GM23338 (cell line): ENCODE measurements at regions not wholly inside any gene's neighbourhood (a gene's known extent, or its start where the extent isn't known, plus 50 kb on each side); places are given as distances from the start of the nearest gene placed in this dataset.

ENCODE experiments used
- CREB1 ChIP-seq: fragments of 250-450 bp; sonication (Bioruptor Pico); IDR thresholded peaks from 2 replicates; pipeline ENCODE4 v1.5.0; 2020; ENCODE audit warnings: low read depth, mild to moderate bottlenecking, moderate library complexity
- CTCF ChIP-seq, 2 experiments: fragments of 200-600 bp in 1 of 2; sonication (generic) in 1 of 2; conservative IDR thresholded peaks; 2 replicates each; pipeline versions ENCODE4 v1.5.1 to v1.6.1; 2016 to 2017; ENCODE audit warnings: antibody characterized with exemption in 2 of 2, low read depth in 2 of 2, mild to moderate bottlenecking in 2 of 2, moderate library complexity in 1 of 2
- EZH2 ChIP-seq: fragments of 200-600 bp; sonication (generic); IDR thresholded peaks from one replicate; pipeline ENCODE4 v1.8.0; 2017; ENCODE audit warnings: antibody characterized with exemption, mild to moderate bottlenecking, low read depth; ENCODE audit not compliant: unreplicated experiment
- REST ChIP-seq: IDR thresholded peaks from one replicate; pipeline ENCODE4 v1.6.1; 2018; ENCODE audit warnings: antibody characterized with exemption; ENCODE audit not compliant: unreplicated experiment

GRCh38 chrX:67094061-67094460 lies 449.8 kb upstream of the AR start:
- TF ChIP-seq REST (no peak), CTCF (conservative IDR thresholded peaks at IDR 0.05; ENCODE audit: low read depth in 2 of 2) (no peak), EZH2 (no peak), CREB1 (CRISPR knock-in tag) (no peak)
